ENCODE measurements at regions not wholly inside any gene's neighbourhood (a gene's known extent, or its start where the extent isn't known, plus 50 kb on each side); places are given as distances from the start of the nearest gene placed in this dataset.

DNA sequence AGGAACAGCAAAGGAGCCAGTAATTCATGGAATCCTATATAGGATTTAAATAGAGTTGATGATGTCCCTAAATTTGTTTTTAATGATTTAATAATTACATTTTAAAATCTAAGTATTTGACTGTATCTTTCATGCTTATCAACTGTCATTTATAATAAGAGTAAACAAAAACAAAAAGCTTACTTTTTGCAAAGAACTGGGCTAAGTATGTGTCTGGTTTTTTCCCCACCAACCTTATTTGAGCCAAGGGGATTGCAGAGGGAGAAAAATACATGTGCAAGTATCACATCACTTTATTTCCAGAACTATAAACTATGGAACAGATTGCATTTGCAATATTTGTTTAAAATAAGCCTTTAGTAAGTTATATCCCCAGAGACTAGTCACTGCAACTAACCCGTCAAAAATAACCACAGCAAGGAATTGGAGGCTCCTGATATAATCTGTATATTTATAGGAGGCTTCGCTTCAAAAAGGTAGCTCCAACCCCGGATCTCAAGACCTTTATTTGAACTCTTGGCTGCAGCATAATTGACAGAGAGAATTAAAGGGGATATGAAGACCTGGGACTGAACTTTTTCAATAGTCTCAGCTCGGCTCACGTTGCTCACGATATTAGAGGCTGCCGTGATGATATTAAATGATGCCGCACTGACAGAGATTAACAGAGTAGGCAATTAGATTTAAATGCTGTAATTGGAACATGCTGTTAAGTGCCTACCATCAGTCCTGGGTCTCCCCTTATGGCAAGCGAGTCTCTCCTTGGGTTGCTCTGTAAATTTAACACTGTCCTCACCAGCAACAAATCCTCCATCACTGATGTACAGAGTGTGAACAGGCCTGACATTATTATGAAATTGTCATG, 329.1 kb upstream of the NFIA start:
- TF ChIP-seq CTCF (IDR thresholded peaks at IDR 0.05) (no peak), POLR2A (IDR thresholded peaks at IDR 0.05) (no peak)

All from lower leg skin (tissue), 3 donors.